HL-60 (cell line): ENCODE measurements at regions not wholly inside any gene's neighbourhood (a gene's known extent, or its start where the extent isn't known, plus 50 kb on each side); places are given as distances from the start of the nearest gene placed in this dataset.

Experiments
- DNase-seq, 2 experiments: peaks; one replicate each; pipeline ENCODE4 v3.0.0-alpha.2; 2010 to 2020; ENCODE audit warnings: low read depth in 1 of 2, low spot score in 1 of 2
- H3K27ac ChIP-seq: fragments of 250-450 bp; sonication (Bioruptor Pico); replicated peaks from 2 replicates; pipeline ENCODE4 v1.5.1; 2020; ENCODE audit warnings: mild to moderate bottlenecking, moderate library complexity
- H3K27me3 ChIP-seq: fragments of 250-450 bp; sonication (Bioruptor Pico); 2 replicates; pipeline ENCODE4 v1.5.1; 2021; ENCODE audit warnings: mild to moderate bottlenecking, moderate library complexity; ENCODE audit not compliant: insufficient read depth, poor library complexity, severe bottlenecking
- H3K4me3 ChIP-seq: replicated peaks from 2 replicates; pipeline ENCODE4 v1.5.1; 2011; ENCODE audit warnings: mild to moderate bottlenecking, control low read depth, low read length; ENCODE audit not compliant: insufficient read depth
- CTCF ChIP-seq: IDR thresholded peaks from one replicate; pipeline ENCODE4 v1.5.1; 2011; ENCODE audit warnings: low read length, control low read depth, inconsistent platforms; ENCODE audit not compliant: insufficient read depth
- GABPA ChIP-seq: IDR thresholded peaks from 2 replicates; pipeline ENCODE4 v1.6.1; 2012; ENCODE audit warnings: low read depth
- POLR2AphosphoS5 ChIP-seq: IDR thresholded peaks from 2 replicates; pipeline ENCODE4 v1.6.1; 2012; ENCODE audit warnings: low read depth
- REST ChIP-seq: IDR thresholded peaks from 2 replicates; pipeline ENCODE4 v1.6.1; 2012; ENCODE audit warnings: low read depth; ENCODE audit not compliant: insufficient replicate concordance
- SPI1 ChIP-seq: IDR thresholded peaks from 2 replicates; pipeline ENCODE4 v1.6.1; 2012; ENCODE audit warnings: low read depth, mild to moderate bottlenecking, borderline replicate concordance

- DNase-seq, result no peak
- H3K27me3 ChIP-seq, result no peaks in the 10 kb centered on the region
- TF ChIP-seq SPI1, result no peak
- TF ChIP-seq GABPA, result no peak
- TF ChIP-seq POLR2AphosphoS5, result no peak
- no peak for TF ChIP-seq CTCF
- no peak for TF ChIP-seq REST
- H3K27ac ChIP-seq, result no peak overlapping the region
- no peak overlapping the region for H3K4me3 ChIP-seq
Measured at GRCh38 chr11:109791337-109791736, 301.9 kb upstream of the ZC3H12C start.

- H3K27me3 ChIP-seq, result no peaks in the 10 kb centered on the region
- no peak for DNase-seq
Measured at GRCh38 chr11:109794501-109794900, 298.7 kb upstream of the ZC3H12C start.

GRCh38 chr11:109795234-109795633 lies 298.0 kb upstream of the ZC3H12C start:
- no peak for DNase-seq
- no peak overlapping the region for H3K4me3 ChIP-seq
- TF ChIP-seq POLR2AphosphoS5 (no peak), GABPA (no peak), CTCF (no peak), SPI1 (no peak), REST (no peak)
- H3K27ac ChIP-seq, result no peak overlapping the region
- H3K27me3 ChIP-seq, result no peaks in the 10 kb centered on the region

More at GRCh38 chr11:109794501-109794900, 298.7 kb upstream of the ZC3H12C start:
- TF ChIP-seq REST, result no peak
- H3K4me3 ChIP-seq, result no peak overlapping the region
- no peak overlapping the region for H3K27ac ChIP-seq

- Histone ChIP-seq H3K27me3 (no peaks in the 10 kb centered on the region), H3K27ac (no peak overlapping the region), H3K4me3 (no peak overlapping the region)
- no peak for TF ChIP-seq GABPA
- no peak for TF ChIP-seq SPI1
- TF ChIP-seq REST, result no peak
- TF ChIP-seq POLR2AphosphoS5, result no peak
- no peak for TF ChIP-seq CTCF
- DNase-seq, result no peak
Measured at GRCh38 chr11:109796253-109796652, 296.9 kb upstream of the ZC3H12C start.
